ENCODE measurements at regions not wholly inside any gene's neighbourhood (a gene's known extent, or its start where the extent isn't known, plus 50 kb on each side); places are given as distances from the start of the nearest gene placed in this dataset.

GRCh38 chr21:27817074-27817473 is 850.2 kb upstream of the ADAMTS5 start:
- DNase-seq (ENCODE audit: extremely low read depth, insufficient read length) = no peak
- Histone ChIP-seq H3K4me3 (replicated peaks; ENCODE audit: low read depth, low read length) (no peak overlapping the region), H3K27me3 (replicated peaks; ENCODE audit: control insufficient read depth, insufficient read depth, low read length) (no peaks in the 10 kb centered on the region), H3K36me3 (ENCODE audit: control insufficient read depth, insufficient read depth, low read length) (no peaks in the 10 kb centered on the region)
- TF ChIP-seq, protein P1, sequence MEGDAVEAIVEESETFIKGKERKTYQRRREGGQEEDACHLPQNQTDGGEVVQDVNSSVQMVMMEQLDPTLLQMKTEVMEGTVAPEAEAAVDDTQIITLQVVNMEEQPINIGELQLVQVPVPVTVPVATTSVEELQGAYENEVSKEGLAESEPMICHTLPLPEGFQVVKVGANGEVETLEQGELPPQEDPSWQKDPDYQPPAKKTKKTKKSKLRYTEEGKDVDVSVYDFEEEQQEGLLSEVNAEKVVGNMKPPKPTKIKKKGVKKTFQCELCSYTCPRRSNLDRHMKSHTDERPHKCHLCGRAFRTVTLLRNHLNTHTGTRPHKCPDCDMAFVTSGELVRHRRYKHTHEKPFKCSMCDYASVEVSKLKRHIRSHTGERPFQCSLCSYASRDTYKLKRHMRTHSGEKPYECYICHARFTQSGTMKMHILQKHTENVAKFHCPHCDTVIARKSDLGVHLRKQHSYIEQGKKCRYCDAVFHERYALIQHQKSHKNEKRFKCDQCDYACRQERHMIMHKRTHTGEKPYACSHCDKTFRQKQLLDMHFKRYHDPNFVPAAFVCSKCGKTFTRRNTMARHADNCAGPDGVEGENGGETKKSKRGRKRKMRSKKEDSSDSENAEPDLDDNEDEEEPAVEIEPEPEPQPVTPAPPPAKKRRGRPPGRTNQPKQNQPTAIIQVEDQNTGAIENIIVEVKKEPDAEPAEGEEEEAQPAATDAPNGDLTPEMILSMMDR (IDR thresholded peaks at IDR 0.05; ENCODE audit: insufficient read depth, low read length, poor library complexity, severe bottlenecking) = no peak

- TF ChIP-seq, protein P1 (IDR thresholded peaks at IDR 0.05; ENCODE audit: insufficient read depth, low read length, poor library complexity, severe bottlenecking) = no peak
These were observed 849.4 kb upstream of the ADAMTS5 start for GRCh38 chr21:27816301-27816700.

DNA sequence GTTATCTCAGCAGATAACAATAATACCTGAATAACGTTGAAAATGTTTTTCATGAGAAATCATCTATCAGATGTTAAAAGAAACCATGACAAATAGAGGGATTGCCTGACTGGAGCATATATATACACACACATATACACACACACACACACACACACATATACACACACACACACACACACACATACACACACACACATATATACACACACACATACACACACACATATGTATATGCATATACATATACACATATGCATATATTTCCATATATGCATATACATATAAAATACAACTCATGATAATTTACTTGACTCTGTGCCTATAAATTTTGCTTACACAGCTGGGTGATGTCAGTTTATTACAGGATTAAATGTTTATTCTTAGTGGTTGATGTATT is 847.3 kb upstream of the ADAMTS5 start:
- Histone ChIP-seq H3K4me3 (replicated peaks; ENCODE audit: low read depth, low read length) (no peak overlapping the region), H3K36me3 (ENCODE audit: control insufficient read depth, insufficient read depth, low read length) (no peaks in the 10 kb centered on the region), H3K27me3 (replicated peaks; ENCODE audit: control insufficient read depth, insufficient read depth, low read length) (no peaks in the 10 kb centered on the region)
- TF ChIP-seq, protein P1 (IDR thresholded peaks at IDR 0.05; ENCODE audit: insufficient read depth, low read length, poor library complexity, severe bottlenecking) = no peak
- DNase-seq (ENCODE audit: extremely low read depth, insufficient read length) = no peak

More at GRCh38 chr21:27816301-27816700, 849.4 kb upstream of the ADAMTS5 start:
- Histone ChIP-seq H3K27me3 (replicated peaks; ENCODE audit: control insufficient read depth, insufficient read depth, low read length) (no peaks in the 10 kb centered on the region), H3K4me3 (replicated peaks; ENCODE audit: low read depth, low read length) (no peak overlapping the region), H3K36me3 (ENCODE audit: control insufficient read depth, insufficient read depth, low read length) (no peaks in the 10 kb centered on the region)
- DNase-seq (ENCODE audit: extremely low read depth, insufficient read length) = no peak

DNA sequence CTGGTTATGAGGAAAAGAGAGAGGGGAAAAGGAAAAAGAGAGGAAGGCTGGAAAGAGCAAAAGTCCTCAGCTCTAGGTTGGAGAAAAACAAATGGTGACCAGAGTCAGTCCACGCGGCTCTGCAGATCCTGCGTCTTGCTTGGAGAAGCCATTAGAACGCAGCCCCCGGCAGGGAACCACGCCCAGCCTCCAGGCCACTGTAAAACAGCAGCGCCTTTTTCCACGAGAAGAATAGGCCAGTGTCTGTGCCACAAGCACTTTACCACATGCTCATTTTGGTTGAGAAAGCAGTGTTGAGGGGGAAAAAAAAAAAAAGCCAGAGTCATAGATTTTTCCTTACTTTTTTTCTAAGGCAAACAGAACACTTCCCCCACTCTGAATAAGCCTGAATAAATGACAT is 846.9 kb upstream of the ADAMTS5 start:
- no peak for DNase-seq (ENCODE audit: extremely low read depth, insufficient read length)

GRCh38 chr21:27813344-27813743 is 846.5 kb upstream of the ADAMTS5 start:
- DNase-seq (ENCODE audit: extremely low read depth, insufficient read length) = no peak
- no peaks in the 10 kb centered on the region for H3K36me3 ChIP-seq (ENCODE audit: control insufficient read depth, insufficient read depth, low read length)
- TF ChIP-seq, protein P1 (IDR thresholded peaks at IDR 0.05; ENCODE audit: insufficient read depth, low read length, poor library complexity, severe bottlenecking) = no peak

More for the DNA sequence above, 846.9 kb upstream of the ADAMTS5 start:
- TF ChIP-seq, protein P1 (IDR thresholded peaks at IDR 0.05; ENCODE audit: insufficient read depth, low read length, poor library complexity, severe bottlenecking) = no peak
- H3K27me3 ChIP-seq (replicated peaks; ENCODE audit: control insufficient read depth, insufficient read depth, low read length) = no peaks in the 10 kb centered on the region
- no peak overlapping the region for H3K4me3 ChIP-seq (replicated peaks; ENCODE audit: low read depth, low read length)
- no peaks in the 10 kb centered on the region for H3K36me3 ChIP-seq (ENCODE audit: control insufficient read depth, insufficient read depth, low read length)

DNA sequence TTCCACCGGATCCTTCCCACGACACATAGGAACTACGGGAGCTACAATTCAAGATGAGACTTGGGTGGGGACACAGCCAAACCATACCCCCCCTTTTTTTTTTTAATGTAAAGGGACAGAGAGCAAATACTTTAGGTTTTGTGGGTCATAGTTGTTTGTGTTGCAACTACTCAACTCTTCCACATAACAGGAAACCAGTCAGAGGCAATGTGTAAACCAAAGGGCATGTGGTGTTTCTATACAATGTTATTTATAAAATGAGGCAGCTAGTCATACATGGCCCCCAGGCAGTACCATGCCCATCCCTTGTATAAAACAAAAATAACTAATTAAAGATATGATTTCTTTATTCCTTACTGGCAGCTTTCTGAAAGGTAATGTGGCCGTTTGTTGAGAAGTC is 845.4 kb upstream of the ADAMTS5 start:
- no peaks in the 10 kb centered on the region for H3K36me3 ChIP-seq (ENCODE audit: control insufficient read depth, insufficient read depth, low read length)
- H3K27me3 ChIP-seq (replicated peaks; ENCODE audit: control insufficient read depth, insufficient read depth, low read length) = no peaks in the 10 kb centered on the region
- H3K4me3 ChIP-seq (replicated peaks; ENCODE audit: low read depth, low read length) = no peak overlapping the region
- TF ChIP-seq, protein P1 (IDR thresholded peaks at IDR 0.05; ENCODE audit: insufficient read depth, low read length, poor library complexity, severe bottlenecking) = no peak
- no peak for DNase-seq (ENCODE audit: extremely low read depth, insufficient read length)

More at GRCh38 chr21:27813344-27813743, 846.5 kb upstream of the ADAMTS5 start:
- H3K4me3 ChIP-seq (replicated peaks; ENCODE audit: low read depth, low read length) = no peak overlapping the region
- no peaks in the 10 kb centered on the region for H3K27me3 ChIP-seq (replicated peaks; ENCODE audit: control insufficient read depth, insufficient read depth, low read length)
